BLaER1 (cell line): ENCODE measurements at regions not wholly inside any gene's neighbourhood (a gene's known extent, or its start where the extent isn't known, plus 50 kb on each side); places are given as distances from the start of the nearest gene placed in this dataset.

ENCODE experiments used
- H3K27ac ChIP-seq: shearing (Covaris generic); formaldehyde crosslinking; 2 replicates; pipeline ENCODE4 v1.8.1; 2022
- H3K27me3 ChIP-seq: shearing (Covaris generic); formaldehyde crosslinking; 2 replicates; pipeline ENCODE4 v1.8.1; 2022
- H3K36me3 ChIP-seq: shearing (Covaris generic); formaldehyde crosslinking; 2 replicates; pipeline ENCODE4 v1.8.1; 2022
- H3K4me1 ChIP-seq: shearing (Covaris generic); formaldehyde crosslinking; 2 replicates; pipeline ENCODE4 v1.8.1; 2022
- H3K4me2 ChIP-seq: shearing (Covaris generic); formaldehyde crosslinking; 2 replicates; pipeline ENCODE4 v1.8.1; 2022
- H3K4me3 ChIP-seq: shearing (Covaris generic); formaldehyde crosslinking; 2 replicates; pipeline ENCODE4 v1.8.1; 2022
- H3K9ac ChIP-seq: shearing (Covaris generic); formaldehyde crosslinking; 2 replicates; pipeline ENCODE4 v1.8.1; 2022
- H3K9me3 ChIP-seq: shearing (Covaris generic); formaldehyde crosslinking; 2 replicates; pipeline ENCODE4 v1.8.1; 2022
- H4K20me1 ChIP-seq: shearing (Covaris generic); formaldehyde crosslinking; 2 replicates; pipeline ENCODE4 v1.8.1; 2022
- Cebpa-rat ChIP-seq: shearing (Covaris generic); IDR thresholded peaks from 2 replicates; pipeline ENCODE4 v1.8.1; 2022

GRCh38 chr6:77040568-77041195 is 422.6 kb downstream of the HTR1B start:
- no peak for TF ChIP-seq Cebpa-rat
- Histone ChIP-seq H3K4me2 (no peak overlapping the region), H3K4me3 (no peak overlapping the region), H3K4me1 (peaks cover 5% of the 10 kb centered on the region), H3K36me3 (no peaks in the 10 kb centered on the region), H3K9me3 (peaks cover 16% of the 10 kb centered on the region; the same call in 1 of the 2 replicates), H3K27ac (no peak overlapping the region), H4K20me1 (no peaks in the 10 kb centered on the region), H3K9ac (no peak overlapping the region), H3K27me3 (no peaks in the 10 kb centered on the region)

GRCh38 chr6:77038807-77039206 is 424.5 kb downstream of the HTR1B start:
- Histone ChIP-seq H3K4me2 (no peak overlapping the region), H3K4me1 (no peaks in the 10 kb centered on the region), H3K9me3 (peaks cover 16% of the 10 kb centered on the region; the same call in 1 of the 2 replicates), H3K27me3 (no peaks in the 10 kb centered on the region), H4K20me1 (no peaks in the 10 kb centered on the region), H3K9ac (no peak overlapping the region), H3K4me3 (no peak overlapping the region), H3K27ac (no peak overlapping the region), H3K36me3 (no peaks in the 10 kb centered on the region)
- TF ChIP-seq Cebpa-rat = no peak

- H3K4me2 ChIP-seq = no peak overlapping the region
- no peak overlapping the region for H3K27ac ChIP-seq
- H3K4me1 ChIP-seq = no peaks in the 10 kb centered on the region
- no peaks in the 10 kb centered on the region for H3K36me3 ChIP-seq
- peaks cover 16% of the 10 kb centered on the region; the same call in 1 of the 2 replicates for H3K9me3 ChIP-seq
- TF ChIP-seq Cebpa-rat = no peak
- no peaks in the 10 kb centered on the region for H4K20me1 ChIP-seq
- no peak overlapping the region for H3K9ac ChIP-seq
- no peak overlapping the region for H3K4me3 ChIP-seq
- no peaks in the 10 kb centered on the region for H3K27me3 ChIP-seq
Observed at GRCh38 chr6:77037439-77037838, 425.9 kb downstream of the HTR1B start.

GRCh38 chr6:77036400-77036799 is 426.9 kb downstream of the HTR1B start:
- H3K27me3 ChIP-seq = no peaks in the 10 kb centered on the region
- H3K9me3 ChIP-seq = peaks cover 16% of the 10 kb centered on the region; the same call in 1 of the 2 replicates
- H3K27ac ChIP-seq = no peak overlapping the region
- H3K4me2 ChIP-seq = no peak overlapping the region
- no peak for TF ChIP-seq Cebpa-rat
- H3K4me1 ChIP-seq = no peaks in the 10 kb centered on the region
- H3K4me3 ChIP-seq = no peak overlapping the region
- H3K9ac ChIP-seq = no peak overlapping the region
- H4K20me1 ChIP-seq = no peaks in the 10 kb centered on the region
- no peaks in the 10 kb centered on the region for H3K36me3 ChIP-seq

- H3K4me1 ChIP-seq = no peaks in the 10 kb centered on the region
- no peaks in the 10 kb centered on the region for H3K36me3 ChIP-seq
- H3K27me3 ChIP-seq = no peaks in the 10 kb centered on the region
- H3K9me3 ChIP-seq = peaks cover 16% of the 10 kb centered on the region; the same call in 1 of the 2 replicates
- H3K4me2 ChIP-seq = no peak overlapping the region
- no peak for TF ChIP-seq Cebpa-rat
- no peaks in the 10 kb centered on the region for H4K20me1 ChIP-seq
- no peak overlapping the region for H3K27ac ChIP-seq
- H3K9ac ChIP-seq = no peak overlapping the region
- H3K4me3 ChIP-seq = no peak overlapping the region
Observed at GRCh38 chr6:77034161-77034560, 429.1 kb downstream of the HTR1B start.

- no peak overlapping the region for H3K9ac ChIP-seq
- no peaks in the 10 kb centered on the region for H4K20me1 ChIP-seq
- H3K4me2 ChIP-seq = no peak overlapping the region
- H3K4me1 ChIP-seq = no peaks in the 10 kb centered on the region
- H3K27me3 ChIP-seq = no peaks in the 10 kb centered on the region
- no peaks in the 10 kb centered on the region for H3K9me3 ChIP-seq
- no peak overlapping the region for H3K4me3 ChIP-seq
- H3K36me3 ChIP-seq = no peaks in the 10 kb centered on the region
- no peak overlapping the region for H3K27ac ChIP-seq
- no peak for TF ChIP-seq Cebpa-rat
Observed at GRCh38 chr6:77030929-77031674, 432.2 kb downstream of the HTR1B start.

GRCh38 chr6:77026341-77026740 is 436.9 kb downstream of the HTR1B start:
- no peak for TF ChIP-seq Cebpa-rat
- H3K9me3 ChIP-seq = no peaks in the 10 kb centered on the region
- H3K27ac ChIP-seq = no peak overlapping the region
- H3K4me1 ChIP-seq = no peaks in the 10 kb centered on the region
- no peaks in the 10 kb centered on the region for H4K20me1 ChIP-seq
- no peaks in the 10 kb centered on the region for H3K27me3 ChIP-seq
- H3K36me3 ChIP-seq = no peaks in the 10 kb centered on the region
- H3K9ac ChIP-seq = no peak overlapping the region
- H3K4me2 ChIP-seq = no peak overlapping the region
- H3K4me3 ChIP-seq = no peak overlapping the region

- Histone ChIP-seq H3K4me3 (no peak overlapping the region), H3K9ac (no peak overlapping the region), H3K36me3 (no peaks in the 10 kb centered on the region), H4K20me1 (no peaks in the 10 kb centered on the region), H3K4me1 (no peaks in the 10 kb centered on the region), H3K27me3 (no peaks in the 10 kb centered on the region), H3K9me3 (no peaks in the 10 kb centered on the region), H3K27ac (no peak overlapping the region), H3K4me2 (no peak overlapping the region)
- TF ChIP-seq Cebpa-rat = no peak
Observed at GRCh38 chr6:77025736-77026223, 437.5 kb downstream of the HTR1B start.

- H3K4me2 ChIP-seq = no peak overlapping the region
- no peaks in the 10 kb centered on the region for H4K20me1 ChIP-seq
- no peak overlapping the region for H3K9ac ChIP-seq
- H3K4me3 ChIP-seq = no peak overlapping the region
- H3K9me3 ChIP-seq = no peaks in the 10 kb centered on the region
- H3K27me3 ChIP-seq = no peaks in the 10 kb centered on the region
- no peak for TF ChIP-seq Cebpa-rat
- H3K4me1 ChIP-seq = no peaks in the 10 kb centered on the region
- no peak overlapping the region for H3K27ac ChIP-seq
- H3K36me3 ChIP-seq = no peaks in the 10 kb centered on the region
Observed at GRCh38 chr6:77021778-77022177, 441.5 kb downstream of the HTR1B start.

GRCh38 chr6:77021232-77021631 is 442.1 kb downstream of the HTR1B start:
- H3K4me2 ChIP-seq = no peak overlapping the region
- H3K9ac ChIP-seq = no peak overlapping the region
- H3K36me3 ChIP-seq = no peaks in the 10 kb centered on the region
- H3K4me3 ChIP-seq = no peak overlapping the region
- H3K27me3 ChIP-seq = no peaks in the 10 kb centered on the region
- no peak for TF ChIP-seq Cebpa-rat
- H3K9me3 ChIP-seq = no peaks in the 10 kb centered on the region
- H3K4me1 ChIP-seq = no peaks in the 10 kb centered on the region
- H4K20me1 ChIP-seq = no peaks in the 10 kb centered on the region
- no peak overlapping the region for H3K27ac ChIP-seq
